ENCODE measurements at regions not wholly inside any gene's neighbourhood (a gene's known extent, or its start where the extent isn't known, plus 50 kb on each side); places are given as distances from the start of the nearest gene placed in this dataset.
"Not testable (repeated sequence)": the region's sequence is repeated elsewhere in the genome, so short reads cannot be mapped to it uniquely, and the experiment has no call there.

DNA sequence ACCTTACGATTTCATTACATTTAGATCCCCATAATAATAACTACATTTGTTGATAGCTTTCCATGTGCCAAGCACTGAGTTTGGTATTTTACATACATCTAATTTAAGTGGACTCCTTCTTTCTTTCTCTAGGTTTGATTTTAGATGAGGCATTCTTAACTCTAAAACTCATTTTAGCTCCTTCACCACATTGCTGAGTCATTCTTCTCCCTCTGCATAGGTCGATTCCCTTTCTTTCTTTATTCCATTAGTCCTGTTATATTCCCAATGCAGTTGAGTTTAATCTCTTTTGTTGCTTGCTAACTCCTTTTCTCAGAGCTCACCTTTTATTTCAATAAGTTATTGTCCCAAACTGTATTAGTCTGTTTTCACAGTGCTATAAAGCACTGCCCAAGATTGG, 329.8 kb downstream of the TAF11L14 start:
- DNase-seq (ENCODE audit: low read depth in 2 of 2, low spot score in 1 of 2), result no peak

DNA sequence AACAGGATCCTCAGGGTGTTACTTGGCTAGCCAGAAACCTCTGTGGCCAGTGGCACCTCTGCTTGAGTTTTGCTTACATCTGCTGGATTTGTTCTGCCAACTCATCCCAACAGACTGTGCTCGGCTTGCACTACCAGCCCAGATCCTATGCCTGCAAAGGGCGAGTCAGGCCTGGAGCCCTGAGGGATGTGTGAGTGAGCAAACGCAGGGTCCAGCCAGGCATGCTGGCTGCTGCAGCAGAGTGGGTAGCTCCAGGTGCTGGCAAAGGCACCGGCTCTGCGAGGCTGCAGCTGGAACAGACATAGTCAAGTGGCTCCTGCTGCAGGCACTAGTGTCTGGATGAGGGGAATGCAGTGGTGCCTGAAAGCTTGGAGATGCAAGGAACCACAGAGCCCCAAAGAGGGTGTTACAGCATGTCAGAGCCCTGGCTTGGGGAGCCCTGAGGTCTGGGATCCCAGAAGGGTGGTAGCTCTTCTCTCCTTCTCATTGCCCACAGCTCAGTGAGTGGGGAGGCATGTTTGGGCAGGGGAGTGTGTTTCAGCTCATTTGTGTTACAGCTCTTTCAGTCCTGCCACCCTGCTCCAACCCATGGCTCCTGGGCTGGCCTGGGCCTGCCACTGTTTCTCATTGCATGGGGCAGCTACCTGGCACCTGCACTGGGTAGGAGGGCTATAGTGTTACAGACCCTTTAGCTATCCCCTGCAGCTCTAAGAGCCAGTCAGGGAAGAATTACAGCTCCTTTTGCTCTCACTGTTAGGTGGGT, 332.6 kb downstream of the TAF11L14 start:
- DNase-seq (ENCODE audit: low read depth in 2 of 2, low spot score in 1 of 2), result no peak

DNA sequence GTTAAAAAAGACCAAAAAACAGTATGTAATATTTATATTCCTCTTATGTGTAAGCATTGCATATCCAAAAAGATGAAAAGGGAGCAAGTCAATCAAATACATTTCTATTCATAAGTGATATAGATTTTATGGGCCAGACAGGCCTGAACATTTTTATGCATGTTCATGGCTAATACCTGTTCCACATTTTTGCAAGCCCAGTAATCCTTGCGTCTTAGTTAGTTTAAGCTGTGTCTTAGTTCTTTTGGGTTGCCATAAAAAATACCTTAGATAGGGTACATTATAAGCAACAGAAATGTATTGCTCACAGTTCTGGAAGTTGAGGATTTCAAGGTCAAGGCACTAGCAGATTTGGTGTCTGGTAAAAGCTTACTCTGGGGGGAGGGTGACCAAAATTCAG, 342.1 kb downstream of the TAF11L14 start:
- no peak for DNase-seq (ENCODE audit: low read depth in 2 of 2, low spot score in 1 of 2)

DNA sequence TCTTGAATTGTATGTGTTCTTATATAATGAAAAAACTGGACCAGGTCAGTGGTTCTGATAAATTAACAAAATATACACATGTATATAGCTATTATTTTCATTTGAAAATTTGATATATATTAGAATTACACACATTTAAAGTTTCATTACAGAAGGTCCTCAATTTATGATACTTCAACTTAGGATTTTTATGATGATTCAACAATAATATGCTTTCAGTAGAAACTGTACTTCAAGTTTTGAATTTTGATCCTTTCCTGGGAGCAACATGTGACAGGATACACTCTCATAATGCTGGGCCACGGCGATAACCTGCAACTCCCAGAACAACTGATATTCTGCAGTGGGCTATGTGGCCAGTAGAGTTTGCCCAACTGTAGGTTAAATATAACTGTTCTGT, 344.7 kb downstream of the TAF11L14 start:
- no peak for DNase-seq (ENCODE audit: low read depth in 2 of 2, low spot score in 1 of 2)

DNA sequence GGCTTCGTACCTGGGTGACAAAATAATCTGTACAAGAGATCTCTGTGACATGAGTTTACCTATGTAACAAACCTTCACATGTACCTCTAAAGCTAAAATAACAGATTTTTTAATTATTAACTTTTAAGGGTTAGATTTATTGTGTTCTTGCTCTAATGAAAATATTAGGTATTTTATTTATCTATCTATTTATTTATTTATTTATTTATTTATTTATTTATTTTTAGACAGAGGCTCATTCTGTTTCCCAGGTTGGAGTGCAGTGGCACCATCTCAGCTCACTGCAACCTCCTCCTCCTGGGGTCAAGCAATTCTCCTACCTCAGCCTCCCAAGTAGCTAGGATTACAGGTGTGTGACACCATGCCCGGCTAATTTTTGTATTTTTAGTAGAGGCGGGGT, 348.4 kb downstream of the TAF11L14 start:
- DNase-seq (ENCODE audit: low read depth in 2 of 2, low spot score in 1 of 2), result not testable (repeated sequence)

DNA sequence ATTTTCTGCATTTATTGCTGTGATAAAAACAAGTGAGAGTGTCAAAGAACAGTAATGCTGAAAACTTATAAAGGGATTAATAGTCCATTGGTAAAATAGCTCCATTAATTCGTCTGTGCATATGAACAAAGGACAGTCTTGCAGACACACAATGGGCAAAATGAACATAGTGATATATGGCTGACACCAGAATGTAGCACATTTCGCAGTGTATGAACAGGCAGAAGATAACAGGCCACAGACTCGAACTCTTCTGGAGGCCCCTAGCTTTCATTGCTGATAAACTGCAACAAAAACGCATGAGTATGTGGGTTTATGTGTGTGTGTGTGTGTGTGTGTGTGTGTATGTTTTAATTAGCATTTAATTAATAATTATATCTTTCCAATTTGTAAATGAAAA, 354.8 kb downstream of the TAF11L14 start:
- no peak for DNase-seq (ENCODE audit: low read depth in 2 of 2, low spot score in 1 of 2)

DNA sequence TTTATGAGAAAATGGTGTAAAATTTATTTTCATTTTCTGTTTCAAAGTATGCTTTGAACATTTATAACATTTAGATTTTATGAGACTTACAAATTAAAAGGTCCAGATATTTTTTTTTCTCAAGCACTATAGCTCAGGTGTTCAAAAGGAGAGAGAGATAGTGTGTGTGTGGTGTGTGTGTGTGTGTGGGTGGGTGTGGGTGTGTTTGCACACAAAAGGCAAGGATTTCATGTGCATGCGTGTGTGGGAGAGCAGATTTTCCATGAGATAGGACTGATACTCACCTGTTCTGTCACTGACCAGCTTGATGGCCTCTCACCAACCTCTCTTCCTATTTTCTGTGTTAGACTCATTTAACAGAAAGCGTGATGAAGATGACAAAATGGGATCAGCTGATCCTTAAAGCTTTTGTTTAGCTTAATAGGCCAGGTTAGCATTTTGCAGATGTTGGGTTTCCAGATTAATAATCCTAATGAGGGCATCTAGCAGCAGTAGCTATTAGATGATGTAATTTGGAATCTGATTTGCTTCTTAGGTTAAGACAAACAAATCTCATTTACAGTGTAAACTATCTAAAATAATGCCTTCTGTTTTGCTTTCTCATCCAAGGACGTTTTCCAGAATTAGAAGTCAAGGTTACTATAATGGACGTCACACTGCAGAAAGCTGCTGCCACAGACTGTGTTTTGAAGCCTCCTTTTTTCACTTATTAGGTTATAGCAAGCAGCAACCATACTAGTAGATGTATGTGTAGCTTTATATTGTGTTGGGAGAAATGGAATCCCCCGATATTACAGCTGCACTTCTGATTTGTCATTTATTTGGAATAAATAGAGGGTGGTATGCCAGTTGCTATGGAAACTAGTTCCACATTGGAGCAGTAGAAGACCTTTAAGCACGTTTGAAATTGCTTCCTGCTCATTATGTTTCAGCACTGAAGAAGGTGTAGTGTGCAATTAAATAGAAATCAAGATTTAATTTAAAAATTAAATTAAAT, 355.6 kb downstream of the TAF11L14 start:
- DNase-seq (ENCODE audit: low read depth in 2 of 2, low spot score in 1 of 2), result no peak

DNA sequence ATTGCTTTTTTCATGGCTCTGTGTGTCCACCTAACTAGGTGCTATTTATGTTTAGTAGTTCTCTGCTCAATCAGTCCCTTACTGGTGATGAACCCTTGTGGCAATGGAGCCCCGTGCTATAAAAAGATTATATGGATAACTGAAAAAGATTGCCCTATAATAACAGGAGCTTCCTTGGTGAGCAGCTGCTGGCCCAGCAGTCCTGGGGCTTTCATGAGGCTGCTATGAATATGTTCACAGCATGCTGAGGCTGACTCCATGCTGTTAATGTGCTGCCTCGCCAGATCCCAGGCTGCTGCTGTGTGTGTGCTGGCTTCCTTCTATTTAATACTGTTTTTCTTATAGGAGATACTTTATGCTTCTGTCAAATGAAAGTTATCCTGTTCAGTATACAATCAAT, 357.5 kb downstream of the TAF11L14 start:
- DNase-seq (ENCODE audit: low read depth in 2 of 2, low spot score in 1 of 2), result no peak

DNA sequence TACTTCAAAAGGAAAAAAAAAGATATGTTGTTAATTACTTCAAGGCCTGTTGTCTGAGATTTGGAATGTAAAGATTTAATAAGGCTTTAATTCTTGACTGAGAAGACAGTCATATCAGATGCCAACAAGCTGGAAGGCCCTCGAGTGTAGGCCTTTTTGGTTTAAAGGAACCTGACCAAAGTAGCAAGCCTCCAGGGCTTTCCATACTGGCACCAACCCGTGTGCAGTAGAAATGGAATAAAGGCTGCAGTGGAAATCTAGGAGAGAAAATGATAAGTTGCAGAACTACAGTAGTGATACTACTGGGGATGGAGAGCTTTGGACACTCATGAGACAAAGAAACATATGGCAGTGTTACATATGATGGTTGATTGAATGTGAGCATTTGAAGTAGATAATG, 358.0 kb downstream of the TAF11L14 start:
- no peak for DNase-seq (ENCODE audit: low read depth in 2 of 2, low spot score in 1 of 2)

DNA sequence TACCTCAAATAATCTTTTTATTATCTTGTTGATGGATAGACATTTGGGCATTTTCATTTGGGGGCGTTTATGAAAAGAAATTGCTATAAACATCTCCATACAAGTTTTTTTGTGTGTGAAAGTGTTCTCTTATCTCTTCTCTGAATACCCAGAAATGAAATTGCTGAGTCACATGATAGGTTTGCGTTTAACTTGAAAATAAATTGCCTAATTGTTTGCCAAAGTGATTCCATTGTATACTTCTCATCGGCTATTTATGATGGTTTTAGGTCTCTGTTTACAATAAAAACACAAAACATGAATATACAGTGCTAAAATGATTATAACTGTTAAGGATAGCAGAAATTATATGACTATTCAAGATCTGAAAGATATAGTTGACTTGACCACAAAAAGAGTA, 361.7 kb downstream of the TAF11L14 start:
- DNase-seq (ENCODE audit: low read depth in 2 of 2, low spot score in 1 of 2), result no peak

DNA sequence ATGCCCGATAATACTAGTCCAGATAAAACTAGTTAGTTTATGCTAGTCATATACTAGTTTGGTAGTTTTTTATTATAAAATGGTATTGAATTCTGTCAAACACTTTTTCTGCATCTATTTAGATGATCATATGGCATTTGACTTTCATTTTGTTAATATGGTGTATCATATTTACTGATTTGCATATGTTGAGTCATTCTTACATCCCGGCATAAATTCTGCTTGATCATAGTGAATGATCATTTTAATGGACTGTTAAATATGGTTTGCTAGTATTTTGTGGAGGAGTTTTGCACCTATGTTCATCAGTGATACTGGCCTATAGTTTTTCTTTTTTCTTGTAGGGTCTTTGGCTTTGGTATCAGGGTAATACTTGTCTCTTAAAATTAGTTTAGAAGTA, 365.6 kb downstream of the TAF11L14 start:
- no peak for DNase-seq (ENCODE audit: low read depth in 2 of 2, low spot score in 1 of 2)

DNA sequence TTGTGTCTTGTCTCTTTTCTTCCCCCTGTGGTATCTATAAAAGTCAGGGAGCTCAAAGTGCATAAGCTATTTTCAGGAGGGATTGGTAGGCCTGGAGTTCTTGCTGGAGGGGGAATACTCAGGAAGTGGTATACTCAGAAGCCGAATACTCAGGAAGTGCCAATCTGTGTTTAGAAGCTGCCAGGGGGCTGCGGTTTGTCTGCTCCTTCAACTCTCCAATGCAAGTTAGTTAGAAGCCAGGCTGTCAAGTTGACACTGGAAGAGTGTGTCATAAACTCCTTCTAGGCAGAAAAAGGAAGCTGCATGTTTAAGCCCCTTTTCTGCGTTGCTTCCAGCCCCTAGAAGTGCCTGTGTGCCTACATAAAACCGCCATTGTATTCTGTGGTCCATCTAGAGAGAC, 366.5 kb downstream of the TAF11L14 start:
- no peak for DNase-seq (ENCODE audit: low read depth in 2 of 2, low spot score in 1 of 2)

DNA sequence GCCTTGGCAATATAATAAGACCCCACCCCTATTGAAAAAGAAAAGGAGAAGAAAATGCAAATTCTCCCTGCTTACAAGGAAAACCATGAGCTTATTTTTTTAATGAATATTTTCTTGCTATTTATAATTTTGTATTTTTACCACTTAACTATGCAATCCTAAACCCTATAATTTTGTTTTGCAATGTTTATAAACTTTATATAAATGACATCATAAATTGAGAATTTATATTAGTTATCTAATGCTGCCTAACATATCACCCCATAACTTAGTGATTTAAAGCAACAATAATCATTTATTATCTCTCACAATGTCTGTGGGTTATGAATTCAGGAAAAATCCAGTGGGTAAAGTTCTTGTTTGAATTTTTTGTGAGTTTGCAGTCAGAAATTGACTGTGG, 369.1 kb downstream of the TAF11L14 start:
- no peak for DNase-seq (ENCODE audit: low read depth in 2 of 2, low spot score in 1 of 2)

DNA sequence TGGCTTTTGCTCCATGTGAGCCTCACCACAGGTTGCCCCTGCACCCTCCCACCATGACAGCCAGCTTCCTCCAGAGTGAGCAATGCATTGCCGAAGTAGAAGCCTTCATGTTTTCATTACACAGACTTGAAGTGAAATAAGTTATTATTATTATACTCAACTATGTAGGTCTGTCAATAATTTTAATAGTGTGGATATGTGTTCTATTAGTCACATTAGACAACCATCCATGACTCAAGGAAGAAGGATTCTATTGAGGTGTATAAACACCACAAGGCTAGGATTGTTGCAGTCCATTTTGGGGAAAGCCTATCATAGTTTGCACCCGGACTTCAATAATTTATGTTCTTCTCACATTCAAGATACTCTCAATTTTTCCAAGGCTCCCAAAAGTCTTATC, 369.5 kb downstream of the TAF11L14 start:
- no peak for DNase-seq (ENCODE audit: low read depth in 2 of 2, low spot score in 1 of 2)

DNA sequence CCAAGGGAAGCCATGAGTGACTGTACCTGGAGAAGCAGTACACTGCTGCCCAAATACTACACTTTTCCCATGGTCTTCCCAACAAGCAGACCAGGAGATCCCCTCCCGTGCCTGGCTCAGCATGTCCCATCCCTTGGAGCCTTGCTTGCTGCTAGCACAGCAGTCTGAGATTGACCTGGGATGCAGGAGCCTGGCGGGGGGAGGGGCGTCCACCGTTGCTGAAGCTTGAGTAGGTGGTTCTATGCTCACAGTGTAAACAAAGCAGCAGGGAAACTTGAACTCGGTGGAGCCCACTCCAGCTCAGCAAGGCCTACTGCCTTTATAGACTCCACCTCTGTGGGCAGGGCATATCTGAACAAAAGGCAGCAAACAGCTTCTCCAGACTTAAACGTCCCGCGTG, 372.0 kb downstream of the TAF11L14 start:
- DNase-seq (ENCODE audit: low read depth in 2 of 2, low spot score in 1 of 2), result not testable (repeated sequence)

DNA sequence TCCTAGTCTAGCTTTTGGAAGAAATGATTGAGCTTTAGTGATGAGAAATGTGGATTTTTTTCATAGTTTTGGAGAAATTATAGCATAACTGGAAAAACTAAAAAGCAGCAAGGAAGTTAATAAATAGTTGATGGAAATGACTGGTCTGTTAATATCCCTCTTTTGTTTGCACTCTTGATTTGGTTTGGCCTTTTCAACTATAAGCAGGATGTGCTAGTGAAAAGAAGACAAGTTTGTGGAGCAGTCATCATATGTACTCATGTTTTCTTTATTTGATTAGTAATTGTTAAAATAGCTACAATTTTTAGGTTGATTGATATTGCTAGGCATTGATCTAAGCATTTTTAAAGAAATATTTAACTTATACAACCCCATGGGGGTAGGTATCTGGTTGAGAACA, 374.7 kb downstream of the TAF11L14 start:
- no peak for DNase-seq (ENCODE audit: low read depth in 2 of 2, low spot score in 1 of 2)

DNA sequence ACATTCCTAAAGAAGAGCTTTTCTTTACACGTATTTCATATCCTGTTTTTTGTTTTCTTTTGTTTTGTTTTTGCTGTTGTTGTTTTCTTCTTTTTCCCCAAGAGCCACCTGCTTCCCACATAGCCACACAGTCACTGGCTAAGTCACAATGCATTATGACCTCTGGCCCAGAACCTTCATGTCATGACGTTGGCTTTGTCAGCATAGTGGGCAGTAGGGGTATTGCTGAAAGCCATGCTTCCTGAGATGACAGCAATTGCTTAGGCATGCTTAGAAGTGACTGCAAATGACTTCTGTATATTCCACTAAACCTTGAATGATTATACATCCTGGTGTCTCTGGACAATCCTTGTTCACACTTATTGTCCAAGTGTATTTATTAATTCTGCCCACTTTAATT, 375.8 kb downstream of the TAF11L14 start:
- DNase-seq (ENCODE audit: low read depth in 2 of 2, low spot score in 1 of 2), result no peak

DNA sequence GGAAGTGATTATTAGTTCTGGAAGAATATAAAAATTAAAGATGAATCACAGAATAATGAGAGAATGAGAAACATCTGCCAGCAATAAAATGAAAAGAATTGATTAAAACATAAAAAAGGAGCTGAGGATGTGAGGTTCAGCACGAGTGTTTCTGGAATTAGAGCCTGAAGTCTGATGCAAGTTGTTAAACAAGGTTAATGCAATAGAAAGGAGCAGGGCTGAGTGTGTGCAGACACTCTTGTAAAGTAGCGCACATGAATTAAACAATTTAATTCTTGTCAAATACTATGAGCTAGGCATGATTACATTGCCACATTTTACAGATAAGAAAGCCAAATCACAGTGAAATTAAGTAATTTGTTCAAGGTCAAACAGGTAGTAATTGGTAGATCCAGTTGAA, 384.2 kb downstream of the TAF11L14 start:
- no peak for DNase-seq (ENCODE audit: low read depth in 2 of 2, low spot score in 1 of 2)

DNA sequence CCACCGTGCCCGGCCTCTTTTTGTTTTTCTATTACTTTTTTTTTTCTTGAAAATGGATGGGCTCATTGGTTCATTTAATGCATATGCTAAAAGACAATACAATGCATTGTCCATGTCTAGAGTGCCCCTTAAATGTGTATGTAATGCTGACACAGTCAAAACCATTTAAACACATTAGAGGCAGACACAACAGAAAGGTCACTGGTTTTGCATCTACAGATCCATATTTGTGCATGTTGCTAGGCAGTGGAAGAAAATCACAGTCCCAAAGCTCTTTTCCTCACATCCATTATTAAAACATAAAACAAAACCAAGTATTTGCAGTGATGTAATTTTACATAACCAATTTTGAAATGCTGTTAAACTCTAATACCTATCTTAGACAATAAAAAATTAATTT, 389.0 kb downstream of the TAF11L14 start:
- DNase-seq (ENCODE audit: low read depth in 2 of 2, low spot score in 1 of 2), result no peak

DNA sequence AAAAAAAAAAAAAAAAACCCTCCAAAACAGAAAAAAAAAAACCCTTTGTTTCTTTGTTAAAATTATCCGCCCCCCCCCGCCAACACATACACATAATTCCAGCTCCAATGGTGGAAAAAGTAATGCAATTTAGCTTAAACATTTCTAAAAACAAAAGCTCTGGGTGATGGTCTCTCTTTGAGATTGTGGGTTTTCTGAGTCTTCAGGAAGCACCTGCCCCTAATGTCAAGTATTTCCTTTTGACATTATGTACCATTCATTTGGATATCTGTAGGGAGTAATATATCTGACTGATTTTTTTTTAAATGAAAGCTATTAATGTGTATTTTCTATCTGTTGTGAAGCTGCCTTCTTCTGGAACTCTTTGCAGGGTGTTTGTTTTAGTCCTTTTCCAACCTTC, 389.7 kb downstream of the TAF11L14 start:
- DNase-seq (ENCODE audit: low read depth in 2 of 2, low spot score in 1 of 2), result no peak

DNA sequence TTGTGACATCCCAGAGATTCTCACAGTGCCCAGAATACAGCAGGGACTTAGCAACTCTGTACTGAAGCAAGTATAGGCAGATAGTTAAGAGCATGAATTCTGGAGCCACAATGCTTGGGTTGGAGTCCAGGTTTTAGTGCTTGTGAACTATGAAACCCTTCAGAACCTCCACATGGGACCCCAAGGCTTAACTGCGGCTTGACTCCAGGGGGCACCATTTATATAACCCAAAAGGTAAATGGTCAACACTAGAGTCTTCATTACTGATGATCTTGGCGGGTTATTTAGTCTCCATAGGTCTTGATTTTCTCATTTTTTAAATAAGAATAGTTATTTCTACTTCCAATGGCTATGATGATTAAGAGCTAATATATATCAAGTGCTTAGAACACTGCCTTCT, 390.3 kb downstream of the TAF11L14 start:
- no peak for DNase-seq (ENCODE audit: low read depth in 2 of 2, low spot score in 1 of 2)

DNA sequence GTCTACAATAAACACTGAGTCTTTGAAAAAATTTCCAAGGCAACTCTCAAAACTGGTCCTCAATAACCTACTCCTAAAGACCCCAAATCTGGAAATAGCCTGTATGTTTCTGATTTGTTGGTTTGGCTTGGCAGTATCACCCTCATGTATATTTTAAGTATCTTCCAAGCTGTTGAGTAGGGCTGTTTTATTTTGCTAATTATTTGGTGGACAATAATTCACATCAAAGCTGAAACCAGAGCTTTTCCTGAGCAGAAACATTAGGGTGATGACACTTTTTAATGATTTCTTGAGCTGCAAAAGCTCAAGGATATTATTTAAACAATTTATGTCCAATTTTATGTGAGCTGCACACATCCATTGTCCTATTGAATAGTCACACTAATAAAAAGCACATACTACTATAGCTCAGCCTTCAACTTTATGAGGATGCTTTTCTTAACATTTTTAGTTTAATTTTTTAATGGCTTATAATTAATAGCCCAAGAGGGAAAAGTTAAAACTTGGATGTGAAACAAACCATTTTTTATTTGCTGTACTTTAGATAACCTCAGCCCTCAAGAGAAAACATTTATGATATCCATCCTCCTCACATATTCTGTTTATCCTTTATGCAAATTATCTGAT, 393.1 kb downstream of the TAF11L14 start:
- DNase-seq (ENCODE audit: low read depth in 2 of 2, low spot score in 1 of 2), result no peak
